C4-2B (cell line): ENCODE measurements at regions not wholly inside any gene's neighbourhood (a gene's known extent, or its start where the extent isn't known, plus 50 kb on each side); places are given as distances from the start of the nearest gene placed in this dataset.

Experiments
- H3K27ac ChIP-seq: fragments of 450-650 bp; 2 replicates; pipeline ENCODE4 v1.5.1; 2017
- ZFX ChIP-seq: fragments of 450-650 bp; IDR thresholded peaks from 2 replicates; pipeline ENCODE4 v1.6.1; 2017
- TF ChIP-seq, protein P1 (sequence below): fragments of 450-650 bp; conservative IDR thresholded peaks from 2 replicates; pipeline ENCODE4 v1.5.1; 2017; ENCODE audit warnings: mild to moderate bottlenecking

DNA sequence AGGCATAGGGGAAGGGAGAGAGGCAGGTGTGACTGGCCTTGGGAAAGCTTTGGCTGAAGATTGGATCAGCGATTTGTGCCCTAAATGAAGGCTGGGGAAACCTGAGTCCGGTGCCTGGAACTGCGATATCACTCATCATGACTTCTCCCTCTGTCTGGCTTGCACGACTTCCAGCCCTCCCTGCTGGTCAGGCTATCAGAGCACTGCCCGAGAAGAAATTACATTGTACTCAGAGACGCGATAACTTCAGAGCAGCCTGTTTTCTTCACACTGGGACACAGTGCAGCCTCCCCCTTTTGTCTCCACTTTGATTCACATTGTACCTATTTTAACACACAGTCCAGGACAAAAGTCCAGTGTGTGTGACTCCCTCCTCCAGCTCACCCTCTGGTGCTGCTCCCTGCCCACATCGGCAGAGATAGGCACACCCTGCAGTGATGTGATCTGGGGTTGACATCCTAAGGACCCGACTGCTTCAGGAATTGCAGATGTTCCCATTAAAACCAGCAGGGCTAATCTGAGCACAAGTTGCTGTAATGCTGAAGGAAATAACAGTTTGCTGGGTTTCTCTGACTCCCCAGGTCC is 62.1 kb upstream of the CADM1 start:
- TF ChIP-seq, protein P1, sequence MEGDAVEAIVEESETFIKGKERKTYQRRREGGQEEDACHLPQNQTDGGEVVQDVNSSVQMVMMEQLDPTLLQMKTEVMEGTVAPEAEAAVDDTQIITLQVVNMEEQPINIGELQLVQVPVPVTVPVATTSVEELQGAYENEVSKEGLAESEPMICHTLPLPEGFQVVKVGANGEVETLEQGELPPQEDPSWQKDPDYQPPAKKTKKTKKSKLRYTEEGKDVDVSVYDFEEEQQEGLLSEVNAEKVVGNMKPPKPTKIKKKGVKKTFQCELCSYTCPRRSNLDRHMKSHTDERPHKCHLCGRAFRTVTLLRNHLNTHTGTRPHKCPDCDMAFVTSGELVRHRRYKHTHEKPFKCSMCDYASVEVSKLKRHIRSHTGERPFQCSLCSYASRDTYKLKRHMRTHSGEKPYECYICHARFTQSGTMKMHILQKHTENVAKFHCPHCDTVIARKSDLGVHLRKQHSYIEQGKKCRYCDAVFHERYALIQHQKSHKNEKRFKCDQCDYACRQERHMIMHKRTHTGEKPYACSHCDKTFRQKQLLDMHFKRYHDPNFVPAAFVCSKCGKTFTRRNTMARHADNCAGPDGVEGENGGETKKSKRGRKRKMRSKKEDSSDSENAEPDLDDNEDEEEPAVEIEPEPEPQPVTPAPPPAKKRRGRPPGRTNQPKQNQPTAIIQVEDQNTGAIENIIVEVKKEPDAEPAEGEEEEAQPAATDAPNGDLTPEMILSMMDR, result no peak
- no peak for TF ChIP-seq ZFX
- no peak overlapping the region for H3K27ac ChIP-seq

DNA sequence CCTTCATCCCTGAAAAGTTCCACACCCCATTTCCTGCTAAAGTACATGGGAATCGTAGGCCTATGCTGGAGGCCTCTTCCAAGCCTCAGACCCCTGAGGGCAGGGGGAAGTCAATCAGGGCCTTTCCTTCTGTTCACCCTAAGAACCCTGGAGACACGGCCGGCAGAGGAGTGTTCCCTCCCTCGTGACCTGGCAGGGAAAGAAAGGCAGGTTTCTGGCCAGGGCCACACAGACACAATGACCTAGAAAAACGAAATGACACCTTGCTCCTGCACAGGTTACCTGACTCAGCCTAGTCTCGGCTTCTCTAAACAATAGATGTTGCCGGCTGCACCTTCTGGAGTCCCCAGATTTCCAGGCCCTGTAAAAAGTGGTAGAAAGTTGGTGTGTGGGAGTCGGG is 60.6 kb upstream of the CADM1 start:
- H3K27ac ChIP-seq, result no peak overlapping the region
- TF ChIP-seq ZFX, result no peak
- TF ChIP-seq, protein P1, result no peak

DNA sequence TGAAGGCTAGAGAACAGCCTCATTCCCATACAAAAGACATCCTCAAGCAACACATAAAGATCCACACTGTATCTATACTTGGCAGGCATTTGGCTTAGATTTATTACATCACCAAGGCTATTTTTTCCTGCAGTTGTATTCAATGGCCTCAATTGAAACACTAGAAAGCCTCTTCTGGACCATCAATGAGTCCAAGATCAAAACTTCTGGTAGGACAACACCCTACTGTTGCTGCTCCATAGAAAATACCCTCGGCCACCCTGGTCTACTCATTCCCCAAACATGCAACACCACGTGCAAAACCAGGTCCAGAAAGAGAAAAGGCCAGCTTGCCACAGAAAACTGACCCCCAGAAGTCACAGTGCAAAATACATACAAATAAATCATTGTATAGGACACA is 56.9 kb upstream of the CADM1 start:
- no peak overlapping the region for H3K27ac ChIP-seq

DNA sequence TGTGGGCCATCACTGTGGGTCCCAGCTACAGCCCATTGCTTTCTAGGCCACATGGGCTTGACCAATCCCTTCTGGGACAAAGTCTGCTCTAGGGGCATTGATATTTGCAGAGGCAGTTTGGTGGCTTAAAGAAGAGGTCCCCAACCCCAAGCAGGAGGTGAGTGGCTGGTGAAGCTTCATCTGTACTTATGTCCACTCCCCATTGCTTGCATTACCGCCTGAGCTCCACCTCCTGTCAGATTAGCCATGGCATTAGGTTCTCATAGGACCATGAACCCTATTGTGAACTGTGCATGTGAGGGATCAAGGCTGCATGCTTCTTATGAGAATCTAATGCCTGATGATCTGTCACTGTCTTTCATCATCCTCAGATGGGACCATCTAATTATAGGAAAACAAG is 54.4 kb upstream of the CADM1 start:
- TF ChIP-seq, protein P1, result no peak
- no peak for TF ChIP-seq ZFX
- H3K27ac ChIP-seq, result no peak overlapping the region

More for the DNA sequence above, 56.9 kb upstream of the CADM1 start:
- TF ChIP-seq, protein P1, result no peak
- no peak for TF ChIP-seq ZFX

DNA sequence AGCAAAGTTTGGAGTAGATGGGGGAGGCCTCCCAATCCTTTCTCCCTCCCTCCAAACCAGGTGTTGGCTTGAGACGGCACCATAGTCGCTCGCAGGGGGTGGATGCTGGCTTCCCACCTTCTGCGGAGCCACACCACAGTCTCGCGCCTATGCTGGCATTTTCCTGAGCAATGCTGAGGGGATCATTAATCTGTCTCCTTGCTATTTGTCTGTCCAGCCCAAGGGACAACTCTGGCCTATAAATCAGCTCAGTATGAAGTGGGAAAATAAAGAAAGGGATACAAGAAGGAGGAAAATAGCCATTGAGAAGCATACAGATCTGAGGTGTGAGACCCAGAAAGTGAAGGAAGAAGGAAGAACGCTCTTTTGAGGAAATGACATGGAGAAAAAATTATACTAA is 53.5 kb upstream of the CADM1 start:
- TF ChIP-seq, protein P1, result no peak
- no peak for TF ChIP-seq ZFX
- H3K27ac ChIP-seq, result no peak overlapping the region

DNA sequence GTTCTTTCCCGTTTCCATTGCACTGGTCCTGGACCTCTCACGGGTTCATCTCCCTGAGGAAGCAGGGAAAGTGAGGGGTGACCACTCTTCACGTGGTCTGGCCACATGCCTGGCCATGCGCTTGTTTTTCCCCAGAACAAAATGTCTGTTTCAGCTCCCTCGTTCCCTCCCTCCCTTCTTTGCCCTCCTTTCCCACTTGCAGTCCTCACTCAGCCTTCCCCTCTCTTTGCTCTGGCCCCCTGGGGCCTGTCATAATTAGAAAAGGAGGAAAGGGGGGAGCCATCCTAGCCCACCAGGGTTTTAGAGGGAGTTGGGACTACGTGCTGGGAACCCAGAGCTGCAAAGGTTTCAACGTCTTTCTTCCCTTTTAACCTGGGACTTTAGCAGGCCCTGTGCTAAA is 52.8 kb upstream of the CADM1 start:
- TF ChIP-seq ZFX, result no peak
- TF ChIP-seq, protein P1, result no peak
- no peak overlapping the region for H3K27ac ChIP-seq

DNA sequence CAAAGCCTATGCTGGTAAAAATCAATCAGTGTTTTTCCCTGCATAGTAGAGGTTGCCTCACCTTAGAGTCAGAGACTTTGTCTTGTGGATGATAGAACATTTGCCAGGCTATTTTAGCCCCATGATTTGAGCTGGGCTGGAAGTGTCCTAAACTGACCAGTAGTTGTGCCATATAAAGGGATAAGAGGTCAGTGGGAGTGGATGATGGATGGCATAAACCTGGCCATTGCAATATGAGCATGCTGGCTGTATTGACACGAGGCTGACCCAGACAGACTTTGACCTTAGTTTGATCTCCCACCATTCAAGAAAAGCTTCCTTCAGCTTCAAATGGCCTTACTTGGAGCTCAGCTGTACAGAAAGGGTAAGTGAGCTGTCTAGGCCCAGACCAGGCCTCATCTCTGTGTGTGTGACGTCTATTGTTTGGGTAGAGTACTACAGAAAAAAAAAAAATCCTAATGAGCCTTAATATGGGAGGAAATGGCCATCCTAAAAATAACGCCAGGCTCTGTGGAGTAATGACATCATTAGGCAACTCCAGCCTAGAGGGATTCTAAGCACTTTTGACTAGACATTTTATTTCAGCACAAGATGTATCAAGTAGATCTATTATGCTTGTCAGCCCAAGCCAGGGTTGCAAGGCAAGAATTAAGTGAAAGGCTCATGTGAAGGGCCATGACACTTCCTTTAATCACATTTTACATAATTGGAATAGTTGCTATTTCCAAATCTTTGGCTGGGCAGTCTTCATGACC is 51.3 kb upstream of the CADM1 start:
- H3K27ac ChIP-seq, result no peak overlapping the region
- TF ChIP-seq ZFX, result no peak
- TF ChIP-seq, protein P1, result no peak
